RWPE2 (cell line): ENCODE measurements at regions not wholly inside any gene's neighbourhood (a gene's known extent, or its start where the extent isn't known, plus 50 kb on each side); places are given as distances from the start of the nearest gene placed in this dataset.
"Not testable (repeated sequence)": the region's sequence is repeated elsewhere in the genome, so short reads cannot be mapped to it uniquely, and the experiment has no call there.

Experiments
- ATAC-seq: fragments of 200-7000 bp; cut with Tn5 transposase; 3 replicates; pipeline ENCODE4 v1.9.1; 2021; ENCODE audit warnings: low read depth
- DNase-seq: peaks from one replicate; pipeline ENCODE4 v3.0.0-alpha.2; 2020; ENCODE audit warnings: low spot score
- H3K27ac ChIP-seq: fragments of 450-650 bp; 2 replicates; pipeline ENCODE4 v1.5.1; 2017; ENCODE audit warnings: mild to moderate bottlenecking; ENCODE audit not compliant: poor library complexity, severe bottlenecking
- H3K27me3 ChIP-seq: fragments of 250-450 bp; sonication (Bioruptor Pico); 2 replicates; pipeline ENCODE4 v1.5.1; 2021; ENCODE audit warnings: mild to moderate bottlenecking, moderate library complexity; ENCODE audit not compliant: insufficient read depth, poor library complexity, severe bottlenecking
- H3K36me3 ChIP-seq: fragments of 250-450 bp; sonication (Bioruptor Pico); 2 replicates; pipeline ENCODE4 v1.5.1; 2020; ENCODE audit warnings: low read depth, mild to moderate bottlenecking, moderate library complexity
- H3K4me1 ChIP-seq: fragments of 250-450 bp; sonication (Bioruptor Pico); 2 replicates; pipeline ENCODE4 v1.5.1; 2021; ENCODE audit warnings: mild to moderate bottlenecking, moderate library complexity; ENCODE audit not compliant: insufficient read depth, poor library complexity, severe bottlenecking
- H3K4me3 ChIP-seq: fragments of 250-450 bp; sonication (Bioruptor Pico); 2 replicates; pipeline ENCODE4 v1.5.1; 2021; ENCODE audit warnings: mild to moderate bottlenecking, moderate library complexity; ENCODE audit not compliant: severe bottlenecking
- H3K9me3 ChIP-seq: fragments of 250-450 bp; sonication (Bioruptor Pico); 2 replicates; pipeline ENCODE4 v1.5.1; 2021; ENCODE audit warnings: mild to moderate bottlenecking, moderate library complexity; ENCODE audit not compliant: severe bottlenecking
- CTCF ChIP-seq: fragments of 450-650 bp; IDR thresholded peaks from one replicate; pipeline ENCODE4 v1.5.1; 2017; ENCODE audit warnings: mild to moderate bottlenecking, moderate library complexity; ENCODE audit not compliant: poor library complexity, severe bottlenecking

GRCh38 chr3:89955156-89955555, 847.7 kb downstream of the EPHA3 start:
- Histone ChIP-seq H3K4me1 (no peaks in the 10 kb centered on the region), H3K36me3 (no peaks in the 10 kb centered on the region), H3K27me3 (no peaks in the 10 kb centered on the region), H3K4me3 (no peak overlapping the region), H3K27ac (no peak overlapping the region), H3K9me3 (no peaks in the 10 kb centered on the region)
- no peak for DNase-seq
- TF ChIP-seq CTCF = no peak
- no peak for ATAC-seq

- Histone ChIP-seq H3K4me1 (no peaks in the 10 kb centered on the region), H3K27me3 (no peaks in the 10 kb centered on the region)
Measured at GRCh38 chr3:89957451-89957850, 850.0 kb downstream of the EPHA3 start.

GRCh38 chr3:89958163-89958562, 850.7 kb downstream of the EPHA3 start:
- ATAC-seq, H3K4me1 ChIP-seq: not testable (repeated sequence)

More at GRCh38 chr3:89957451-89957850, 850.0 kb downstream of the EPHA3 start:
- no peak overlapping the region for H3K27ac ChIP-seq
- TF ChIP-seq CTCF = no peak
- no peak for ATAC-seq
- H3K36me3 ChIP-seq = no peaks in the 10 kb centered on the region
- no peak overlapping the region for H3K4me3 ChIP-seq
- no peaks in the 10 kb centered on the region for H3K9me3 ChIP-seq
- no peak for DNase-seq

GRCh38 chr3:89964347-89964746, 856.9 kb downstream of the EPHA3 start:
- no peak for DNase-seq

More at GRCh38 chr3:89958163-89958562, 850.7 kb downstream of the EPHA3 start:
- not testable (repeated sequence) for H3K27me3 ChIP-seq, DNase-seq, H3K36me3 ChIP-seq, H3K27ac ChIP-seq, H3K9me3 ChIP-seq, H3K4me3 ChIP-seq

GRCh38 chr3:89966877-89967665, 859.6 kb downstream of the EPHA3 start:
- no peak for DNase-seq
- no peak for ATAC-seq
- Histone ChIP-seq H3K36me3 (no peaks in the 10 kb centered on the region), H3K9me3 (no peaks in the 10 kb centered on the region), H3K4me1 (no peaks in the 10 kb centered on the region), H3K27ac (no peak overlapping the region), H3K4me3 (no peak overlapping the region), H3K27me3 (no peaks in the 10 kb centered on the region)
- no peak for TF ChIP-seq CTCF

More at GRCh38 chr3:89964347-89964746, 856.9 kb downstream of the EPHA3 start:
- ATAC-seq = no peak
- Histone ChIP-seq H3K4me3 (no peak overlapping the region), H3K9me3 (no peaks in the 10 kb centered on the region), H3K27ac (no peak overlapping the region), H3K4me1 (no peaks in the 10 kb centered on the region), H3K36me3 (no peaks in the 10 kb centered on the region), H3K27me3 (no peaks in the 10 kb centered on the region)
- TF ChIP-seq CTCF = no peak
